Activated naive CD8-positive, alpha-beta T cell treated with anti-CD3 and anti-CD28 coated beads, Interleukin-2, amount 10 ng/mL, durations not matched to agents 7 days and 5 days (primary cell): ENCODE measurements at regions not wholly inside any gene's neighbourhood (a gene's known extent, or its start where the extent isn't known, plus 50 kb on each side); places are given as distances from the start of the nearest gene placed in this dataset.

ENCODE experiments used
- ATAC-seq: fragments of 150-1000 bp; cut with Tn5 transposase; one replicate; pipeline ENCODE4 v1.10.0; 2021; ENCODE audit warnings: low read depth, moderate library complexity
- POLR2A ChIA-PET: fragments of 350-600 bp; sonication (Branson Sonifier 250); formaldehyde crosslinking; loops from one replicate; lab custom pipeline; 2021; ENCODE audit warnings: antibody characterized with exemption; lab: Charles Lee
- DNase-seq: peaks from one replicate; pipeline ENCODE4 v3.0.0; 2021
- H3K27ac Mint-ChIP-seq: one replicate; pipeline ENCODE4 v1.8.0; 2022; ENCODE audit warnings: mild to moderate bottlenecking, mixed read lengths
- H3K27me3 Mint-ChIP-seq: one replicate; pipeline ENCODE4 v1.8.0; 2022; ENCODE audit warnings: mild to moderate bottlenecking, moderate library complexity, mixed read lengths
- H3K36me3 Mint-ChIP-seq: one replicate; pipeline ENCODE4 v1.8.0; 2021; ENCODE audit warnings: mild to moderate bottlenecking, mixed read lengths
- H3K4me1 Mint-ChIP-seq: one replicate; pipeline ENCODE4 v1.8.0; 2021; ENCODE audit warnings: mixed read lengths
- H3K4me3 Mint-ChIP-seq: one replicate; pipeline ENCODE4 v1.8.0; 2022; ENCODE audit warnings: mild to moderate bottlenecking, moderate library complexity, mixed read lengths
- H3K9me3 Mint-ChIP-seq: one replicate; pipeline ENCODE4 v1.8.0; 2021; ENCODE audit warnings: mixed read lengths

DNA sequence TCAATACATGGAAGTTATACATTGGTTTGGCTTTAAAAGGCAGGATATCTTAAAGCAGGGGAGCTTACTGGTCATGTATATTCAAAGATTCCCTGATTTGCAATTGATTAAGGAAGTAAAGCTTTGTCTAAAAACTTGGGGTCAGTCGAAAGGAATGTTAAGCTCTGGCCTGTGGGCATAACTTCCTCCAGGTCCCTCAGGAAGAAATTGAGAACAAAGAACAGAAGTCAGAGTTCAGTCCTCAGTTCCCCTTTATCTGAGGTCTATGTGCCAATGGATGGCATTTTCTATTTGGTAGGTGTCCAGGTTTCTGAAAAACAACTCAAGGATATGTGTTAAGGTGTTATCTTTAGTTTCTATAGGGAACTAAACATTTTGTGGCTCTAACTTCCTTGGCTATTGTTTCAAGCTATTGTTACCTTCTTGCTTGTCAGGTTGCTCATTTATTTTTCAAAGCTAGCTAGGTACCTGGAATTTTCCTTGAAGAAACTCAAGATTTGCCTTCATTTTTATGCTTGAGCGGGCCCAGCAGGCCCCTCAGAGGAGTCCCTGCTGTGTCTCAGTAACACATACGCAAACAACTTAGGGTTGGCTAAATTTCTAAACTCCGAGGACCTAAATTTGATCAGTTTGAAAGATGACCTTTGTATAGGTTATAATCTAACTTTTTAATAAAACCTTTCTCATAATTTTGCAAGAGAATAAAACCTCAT lies 135.0 kb upstream of the UBE2E2 start:
- no peaks in the 10 kb centered on the region for H3K4me1 Mint-ChIP-seq
- H3K27ac Mint-ChIP-seq: no peak overlapping the region
- no peaks in the 10 kb centered on the region for H3K27me3 Mint-ChIP-seq
- DNase-seq: no peak
- no peak for ATAC-seq
- no peak overlapping the region for H3K4me3 Mint-ChIP-seq
- POLR2A ChIA-PET: no interaction called here
- no peaks in the 10 kb centered on the region for H3K9me3 Mint-ChIP-seq
- H3K36me3 Mint-ChIP-seq: no peaks in the 10 kb centered on the region

GRCh38 chr3:23071296-23071695 lies 131.8 kb upstream of the UBE2E2 start:
- H3K27ac Mint-ChIP-seq: no peak overlapping the region
- no peak overlapping the region for H3K4me3 Mint-ChIP-seq
- H3K9me3 Mint-ChIP-seq: no peaks in the 10 kb centered on the region
- DNase-seq (no peak), ATAC-seq (no peak)
- POLR2A ChIA-PET: no interaction called here
- H3K27me3 Mint-ChIP-seq: no peaks in the 10 kb centered on the region
- H3K36me3 Mint-ChIP-seq: no peaks in the 10 kb centered on the region
- H3K4me1 Mint-ChIP-seq: no peaks in the 10 kb centered on the region

- ATAC-seq (no peak), DNase-seq (no peak)
- H3K9me3 Mint-ChIP-seq: no peaks in the 10 kb centered on the region
- H3K4me3 Mint-ChIP-seq: no peak overlapping the region
- POLR2A ChIA-PET: no interaction called here
- H3K27ac Mint-ChIP-seq: no peak overlapping the region
- H3K27me3 Mint-ChIP-seq: no peaks in the 10 kb centered on the region
- no peaks in the 10 kb centered on the region for H3K4me1 Mint-ChIP-seq
- no peaks in the 10 kb centered on the region for H3K36me3 Mint-ChIP-seq
Observed at GRCh38 chr3:23071758-23072157, 131.4 kb upstream of the UBE2E2 start.

- POLR2A ChIA-PET: no interaction called here
- no peak overlapping the region for H3K27ac Mint-ChIP-seq
- H3K4me3 Mint-ChIP-seq: no peak overlapping the region
- no peak for DNase-seq
- no peak for ATAC-seq
- no peaks in the 10 kb centered on the region for H3K36me3 Mint-ChIP-seq
- H3K4me1 Mint-ChIP-seq: no peaks in the 10 kb centered on the region
- H3K27me3 Mint-ChIP-seq: no peaks in the 10 kb centered on the region
- no peaks in the 10 kb centered on the region for H3K9me3 Mint-ChIP-seq
Observed at GRCh38 chr3:23072693-23073092, 130.4 kb upstream of the UBE2E2 start.

GRCh38 chr3:23073724-23074305 lies 129.3 kb upstream of the UBE2E2 start:
- H3K27ac Mint-ChIP-seq: no peak overlapping the region
- no peak for DNase-seq
- no peak for ATAC-seq
- H3K4me1 Mint-ChIP-seq: no peaks in the 10 kb centered on the region
- no peaks in the 10 kb centered on the region for H3K36me3 Mint-ChIP-seq
- POLR2A ChIA-PET: no interaction called here
- H3K9me3 Mint-ChIP-seq: no peaks in the 10 kb centered on the region
- no peak overlapping the region for H3K4me3 Mint-ChIP-seq
- no peaks in the 10 kb centered on the region for H3K27me3 Mint-ChIP-seq

- Mint-ChIP-seq H3K36me3 (no peaks in the 10 kb centered on the region), H3K4me3 (no peak overlapping the region)
Observed at GRCh38 chr3:23075496-23075895, 127.6 kb upstream of the UBE2E2 start.

DNA sequence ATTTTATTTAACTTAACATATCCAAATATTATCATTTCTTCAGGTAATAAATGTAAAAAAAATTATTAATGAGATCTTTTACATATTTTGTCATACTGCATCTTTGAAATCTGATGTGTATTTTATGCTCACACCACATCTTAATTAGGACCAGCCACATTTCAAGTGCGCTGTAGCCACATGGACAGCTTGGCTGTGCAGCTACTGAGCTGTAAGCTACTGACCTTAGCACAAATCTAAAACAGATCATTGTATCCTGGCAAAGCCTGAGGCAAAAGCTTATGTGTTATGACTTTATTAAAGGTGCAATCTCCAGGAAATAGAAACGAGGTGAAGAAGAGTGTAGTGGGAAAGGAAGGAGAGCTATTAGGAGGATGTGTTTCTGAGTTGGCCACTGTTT lies 126.7 kb upstream of the UBE2E2 start:
- Mint-ChIP-seq H3K4me1 (peaks cover 4% of the 10 kb centered on the region), H3K27ac (no peak overlapping the region), H3K27me3 (no peaks in the 10 kb centered on the region), H3K9me3 (no peaks in the 10 kb centered on the region), H3K36me3 (no peaks in the 10 kb centered on the region), H3K4me3 (no peak overlapping the region)
- DNase-seq (no peak), ATAC-seq (no peak)
- POLR2A ChIA-PET: no interaction called here

More at GRCh38 chr3:23075496-23075895, 127.6 kb upstream of the UBE2E2 start:
- Mint-ChIP-seq H3K27me3 (no peaks in the 10 kb centered on the region), H3K4me1 (peaks cover 4% of the 10 kb centered on the region), H3K27ac (no peak overlapping the region), H3K9me3 (no peaks in the 10 kb centered on the region)
- DNase-seq (no peak), ATAC-seq (no peak)
- POLR2A ChIA-PET: no interaction called here

- Mint-ChIP-seq H3K27me3 (no peaks in the 10 kb centered on the region), H3K4me1 (peaks cover 4% of the 10 kb centered on the region), H3K27ac (no peak overlapping the region), H3K9me3 (no peaks in the 10 kb centered on the region), H3K4me3 (no peak overlapping the region), H3K36me3 (no peaks in the 10 kb centered on the region)
- DNase-seq (no peak), ATAC-seq (no peak)
- POLR2A ChIA-PET: no interaction called here
Observed at GRCh38 chr3:23077126-23077525, 126.0 kb upstream of the UBE2E2 start.

DNA sequence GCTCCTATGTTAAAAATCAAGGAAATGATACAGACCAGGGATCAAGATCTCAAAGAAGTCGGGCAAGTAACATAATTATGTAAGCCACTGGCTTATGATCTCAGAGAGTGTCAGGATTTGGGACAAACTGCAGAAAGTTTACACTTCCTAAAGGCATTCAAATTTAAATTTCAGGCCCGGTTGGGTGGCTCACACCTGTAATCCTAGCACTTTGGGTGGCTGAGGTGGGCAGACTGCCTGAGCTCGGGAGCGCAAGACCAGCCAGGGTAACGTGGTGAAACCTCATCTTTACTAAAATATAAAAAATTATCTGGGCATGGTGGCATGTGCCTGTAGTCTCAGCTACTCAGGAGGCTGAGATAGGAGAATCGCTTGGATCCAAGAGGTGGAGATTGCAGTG lies 124.4 kb upstream of the UBE2E2 start:
- no peaks in the 10 kb centered on the region for H3K27me3 Mint-ChIP-seq
- no peak overlapping the region for H3K27ac Mint-ChIP-seq
- no peak for DNase-seq
- peaks cover 4% of the 10 kb centered on the region for H3K4me1 Mint-ChIP-seq
- ATAC-seq: no peak
- POLR2A ChIA-PET: no interaction called here
- H3K9me3 Mint-ChIP-seq: no peaks in the 10 kb centered on the region
- H3K36me3 Mint-ChIP-seq: no peaks in the 10 kb centered on the region
- no peak overlapping the region for H3K4me3 Mint-ChIP-seq

DNA sequence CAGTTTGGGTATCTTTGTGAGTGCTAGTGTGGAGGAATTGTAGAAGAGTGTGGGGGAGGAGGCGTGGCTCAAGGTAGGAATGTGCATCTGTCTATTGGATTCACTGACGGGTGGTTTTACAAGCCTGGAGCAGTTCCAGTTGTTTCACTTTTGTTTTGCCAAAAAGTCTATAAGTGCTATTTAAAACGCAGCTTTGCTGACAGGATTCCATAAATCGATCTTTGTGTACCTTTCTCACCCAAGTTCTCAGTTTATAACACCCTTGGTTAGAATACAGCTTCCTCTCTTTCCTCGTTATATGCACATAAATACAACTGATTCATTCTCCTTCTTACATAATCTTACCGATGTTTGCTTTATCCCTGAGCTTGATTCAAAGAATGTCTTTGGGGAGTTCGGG lies 123.2 kb upstream of the UBE2E2 start:
- Mint-ChIP-seq H3K9me3 (no peaks in the 10 kb centered on the region), H3K4me1 (peaks cover 4% of the 10 kb centered on the region), H3K27ac (no peak overlapping the region), H3K4me3 (peak overlapping the region; percentile 35), H3K36me3 (no peaks in the 10 kb centered on the region), H3K27me3 (no peaks in the 10 kb centered on the region)
- no peak for DNase-seq
- POLR2A ChIA-PET: no interaction called here
- no peak for ATAC-seq

- Mint-ChIP-seq H3K27ac (no peak overlapping the region), H3K4me3 (no peak overlapping the region), H3K9me3 (no peaks in the 10 kb centered on the region), H3K36me3 (no peaks in the 10 kb centered on the region), H3K4me1 (peaks cover 4% of the 10 kb centered on the region), H3K27me3 (no peaks in the 10 kb centered on the region)
- ATAC-seq (no peak), DNase-seq (no peak)
- POLR2A ChIA-PET: no interaction called here
Observed at GRCh38 chr3:23083701-23084100, 119.4 kb upstream of the UBE2E2 start.

DNA sequence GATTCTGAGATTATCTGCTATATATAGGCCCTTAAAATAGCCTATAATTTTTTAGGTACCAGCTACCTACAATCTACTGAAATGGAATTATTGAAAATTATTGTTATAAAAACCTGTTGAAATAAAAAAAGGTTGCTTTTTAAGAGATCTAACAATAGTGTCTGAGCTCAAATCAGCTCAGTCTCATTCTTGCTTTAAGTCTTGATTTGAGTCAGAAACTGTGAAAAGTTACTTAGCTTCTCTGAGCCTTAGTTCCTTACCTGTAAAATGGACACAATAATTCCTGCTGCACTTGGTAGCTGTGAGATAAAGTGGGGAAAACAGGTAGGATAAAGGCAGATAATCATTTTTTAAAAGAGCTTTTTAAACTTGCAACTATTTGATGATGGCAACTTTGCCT lies 118.8 kb upstream of the UBE2E2 start:
- ATAC-seq (no peak), DNase-seq (no peak)
- H3K4me1 Mint-ChIP-seq: peaks cover 4% of the 10 kb centered on the region
- no peak overlapping the region for H3K4me3 Mint-ChIP-seq
- H3K9me3 Mint-ChIP-seq: no peaks in the 10 kb centered on the region
- POLR2A ChIA-PET: no interaction called here
- no peaks in the 10 kb centered on the region for H3K27me3 Mint-ChIP-seq
- no peaks in the 10 kb centered on the region for H3K36me3 Mint-ChIP-seq
- no peak overlapping the region for H3K27ac Mint-ChIP-seq

DNA sequence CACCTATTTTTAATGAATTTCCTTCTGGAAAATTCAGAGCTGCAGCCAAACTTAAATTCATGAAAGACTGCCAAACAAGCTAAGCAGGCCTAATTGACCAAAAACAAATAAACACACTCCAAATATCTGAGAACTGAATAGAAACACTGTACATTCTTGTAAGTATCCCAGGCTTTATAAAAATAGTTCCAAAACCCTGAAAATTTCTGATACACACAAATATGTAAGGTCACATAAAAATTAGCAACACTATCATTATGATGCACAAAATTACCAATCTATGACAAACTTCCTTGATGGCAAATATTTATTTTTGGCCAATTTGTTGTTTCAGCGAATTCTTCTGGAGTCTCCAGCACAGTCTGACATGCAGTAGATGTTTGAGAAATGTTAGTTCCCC lies 117.9 kb upstream of the UBE2E2 start:
- H3K4me1 Mint-ChIP-seq: peaks cover under 1% of the 10 kb centered on the region
- H3K4me3 Mint-ChIP-seq: no peak overlapping the region
- no peaks in the 10 kb centered on the region for H3K36me3 Mint-ChIP-seq
- H3K27me3 Mint-ChIP-seq: no peaks in the 10 kb centered on the region
- ATAC-seq: no peak
- POLR2A ChIA-PET: no interaction called here
- H3K27ac Mint-ChIP-seq: no peak overlapping the region
- no peak for DNase-seq
- H3K9me3 Mint-ChIP-seq: no peaks in the 10 kb centered on the region

DNA sequence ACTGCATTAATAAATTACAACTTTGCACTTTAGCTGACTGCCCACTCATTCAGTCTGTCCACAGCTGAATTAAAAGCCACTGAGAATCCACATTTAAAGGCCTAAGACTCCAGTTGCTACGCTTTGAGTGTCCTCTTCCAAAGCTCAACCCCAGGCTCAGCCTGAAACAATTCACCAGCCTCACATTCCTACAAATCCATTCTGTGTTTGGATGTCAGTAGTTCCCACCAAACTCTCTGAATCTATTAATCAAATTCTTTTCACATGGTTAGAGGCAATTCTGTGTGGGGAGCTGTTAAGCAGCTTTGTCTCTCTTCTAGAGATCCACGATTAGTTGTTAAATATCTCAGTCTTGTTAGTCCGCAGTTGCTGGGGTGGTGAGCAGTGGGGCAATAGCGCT lies 116.8 kb upstream of the UBE2E2 start:
- Mint-ChIP-seq H3K4me1 (no peaks in the 10 kb centered on the region), H3K27me3 (no peaks in the 10 kb centered on the region), H3K27ac (no peak overlapping the region), H3K36me3 (no peaks in the 10 kb centered on the region), H3K4me3 (no peak overlapping the region), H3K9me3 (no peaks in the 10 kb centered on the region)
- no peak for ATAC-seq
- no peak for DNase-seq
- POLR2A ChIA-PET: no interaction called here
